Superior temporal gyrus (tissue), 1 donor: ENCODE measurements at regions not wholly inside any gene's neighbourhood (a gene's known extent, or its start where the extent isn't known, plus 50 kb on each side); places are given as distances from the start of the nearest gene placed in this dataset.

Source experiments
- DNase-seq: peaks from one replicate; pipeline ENCODE4 v3.0.0-alpha.2; 2016; ENCODE audit errors: extremely low spot score

GRCh38 chr12:25714198-25714984, 161.3 kb upstream of the LMNTD1 start:
- no peak for DNase-seq

GRCh38 chr12:25715102-25715501, 162.0 kb upstream of the LMNTD1 start:
- no peak for DNase-seq

GRCh38 chr12:25716842-25717241, 163.8 kb upstream of the LMNTD1 start:
- DNase-seq = no peak

GRCh38 chr12:25717552-25717951, 164.5 kb upstream of the LMNTD1 start:
- no peak for DNase-seq

GRCh38 chr12:25718081-25718731, 165.1 kb upstream of the LMNTD1 start:
- DNase-seq = no peak

GRCh38 chr12:25719505-25719904, 166.4 kb upstream of the LMNTD1 start:
- no peak for DNase-seq

GRCh38 chr12:25723336-25723735, 170.3 kb upstream of the LMNTD1 start:
- no peak for DNase-seq

GRCh38 chr12:25723921-25724491, 170.9 kb upstream of the LMNTD1 start:
- peak; percentile 36 for DNase-seq

- no peak for DNase-seq
Measured at GRCh38 chr12:25725470-25725869, 172.4 kb upstream of the LMNTD1 start.

GRCh38 chr12:25725931-25726330, 172.8 kb upstream of the LMNTD1 start:
- no peak for DNase-seq

- DNase-seq = no peak
Measured at GRCh38 chr12:25728056-25728595, 175.0 kb upstream of the LMNTD1 start.

GRCh38 chr12:25730489-25731349, 177.6 kb upstream of the LMNTD1 start:
- no peak for DNase-seq

- no peak for DNase-seq
Measured at GRCh38 chr12:25733541-25733940, 180.5 kb upstream of the LMNTD1 start.

GRCh38 chr12:25734529-25735180, 181.6 kb upstream of the LMNTD1 start:
- no peak for DNase-seq

GRCh38 chr12:25740617-25741016, 187.5 kb upstream of the LMNTD1 start:
- DNase-seq = no peak

GRCh38 chr12:25741917-25742316, 188.8 kb upstream of the LMNTD1 start:
- no peak for DNase-seq

- DNase-seq = no peak
Measured at GRCh38 chr12:25743679-25744215, 190.7 kb upstream of the LMNTD1 start.

GRCh38 chr12:25744313-25744712, 191.2 kb upstream of the LMNTD1 start:
- DNase-seq = no peak

GRCh38 chr12:25745281-25745680, 192.2 kb upstream of the LMNTD1 start:
- no peak for DNase-seq

GRCh38 chr12:25746131-25746530, 193.0 kb upstream of the LMNTD1 start:
- no peak for DNase-seq

- no peak for DNase-seq
Measured at GRCh38 chr12:25752710-25753309, 199.7 kb upstream of the LMNTD1 start.
